ENCODE measurements at regions not wholly inside any gene's neighbourhood (a gene's known extent, or its start where the extent isn't known, plus 50 kb on each side); places are given as distances from the start of the nearest gene placed in this dataset.

GRCh38 chr12:125243811-125244210 is 178.6 kb downstream of the AACS start:
- DNase-seq (no peak), ATAC-seq (no peak)
- no peaks in the 10 kb centered on the region for H3K4me1 ChIP-seq
- peaks cover 0 to 50% (median 4%) of the 10 kb centered on the region in 9 donors for H3K27me3 ChIP-seq
- 69 to 75% (median 71%) methylated on average over 11 of the region's 11 CpGs for WGBS, 4 donors
- no peak overlapping the region for H3K27ac ChIP-seq
- no peaks in the 10 kb centered on the region for H3K36me3 ChIP-seq
- H3K9me3 ChIP-seq, result no peaks in the 10 kb centered on the region
- TF ChIP-seq, protein P1, sequence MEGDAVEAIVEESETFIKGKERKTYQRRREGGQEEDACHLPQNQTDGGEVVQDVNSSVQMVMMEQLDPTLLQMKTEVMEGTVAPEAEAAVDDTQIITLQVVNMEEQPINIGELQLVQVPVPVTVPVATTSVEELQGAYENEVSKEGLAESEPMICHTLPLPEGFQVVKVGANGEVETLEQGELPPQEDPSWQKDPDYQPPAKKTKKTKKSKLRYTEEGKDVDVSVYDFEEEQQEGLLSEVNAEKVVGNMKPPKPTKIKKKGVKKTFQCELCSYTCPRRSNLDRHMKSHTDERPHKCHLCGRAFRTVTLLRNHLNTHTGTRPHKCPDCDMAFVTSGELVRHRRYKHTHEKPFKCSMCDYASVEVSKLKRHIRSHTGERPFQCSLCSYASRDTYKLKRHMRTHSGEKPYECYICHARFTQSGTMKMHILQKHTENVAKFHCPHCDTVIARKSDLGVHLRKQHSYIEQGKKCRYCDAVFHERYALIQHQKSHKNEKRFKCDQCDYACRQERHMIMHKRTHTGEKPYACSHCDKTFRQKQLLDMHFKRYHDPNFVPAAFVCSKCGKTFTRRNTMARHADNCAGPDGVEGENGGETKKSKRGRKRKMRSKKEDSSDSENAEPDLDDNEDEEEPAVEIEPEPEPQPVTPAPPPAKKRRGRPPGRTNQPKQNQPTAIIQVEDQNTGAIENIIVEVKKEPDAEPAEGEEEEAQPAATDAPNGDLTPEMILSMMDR (IDR thresholded peaks at IDR 0.05), result no peak
- TF ChIP-seq POLR2A (IDR thresholded peaks at IDR 0.05), result no peak
- intact Hi-C loops (cut with DNase I), result no loop called here
- no peak overlapping the region for H3K4me3 ChIP-seq

DNA sequence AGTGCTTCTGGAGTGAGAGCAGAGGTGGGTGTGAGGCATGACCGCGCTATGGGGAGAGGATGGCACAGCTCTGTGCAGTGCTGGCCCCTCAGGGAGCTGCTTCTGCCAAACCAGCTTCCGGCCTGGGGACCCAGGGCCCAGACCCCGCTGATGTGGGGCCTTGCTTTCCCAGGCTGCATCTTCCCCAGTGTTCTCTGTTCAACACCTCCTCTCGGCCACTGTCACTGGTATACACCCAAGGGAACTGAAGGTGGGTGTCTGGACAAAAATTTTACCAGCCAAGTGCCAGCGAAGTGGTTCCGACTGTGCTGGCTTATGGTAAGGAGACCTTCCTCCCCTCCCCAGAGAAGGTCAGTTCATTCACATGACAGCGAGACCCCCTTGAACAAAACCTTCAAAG is 179.1 kb downstream of the AACS start:
- ATAC-seq (no peak), DNase-seq (no peak)
- no peak overlapping the region for H3K27ac ChIP-seq
- H3K36me3 ChIP-seq, result no peaks in the 10 kb centered on the region
- no peaks in the 10 kb centered on the region for H3K4me1 ChIP-seq
- 75 to 91% (median 89%) methylated on average over 3 to 8 of the region's 8 CpGs for WGBS, 4 donors
- TF ChIP-seq, protein P1 (IDR thresholded peaks at IDR 0.05), result no peak
- no peak for TF ChIP-seq POLR2A (IDR thresholded peaks at IDR 0.05)
- intact Hi-C loops (cut with DNase I), result no loop called here
- H3K4me3 ChIP-seq, result no peak overlapping the region
- H3K9me3 ChIP-seq, result no peaks in the 10 kb centered on the region
- peaks cover 0 to 56% (median 4%) of the 10 kb centered on the region in 9 donors for H3K27me3 ChIP-seq

DNA sequence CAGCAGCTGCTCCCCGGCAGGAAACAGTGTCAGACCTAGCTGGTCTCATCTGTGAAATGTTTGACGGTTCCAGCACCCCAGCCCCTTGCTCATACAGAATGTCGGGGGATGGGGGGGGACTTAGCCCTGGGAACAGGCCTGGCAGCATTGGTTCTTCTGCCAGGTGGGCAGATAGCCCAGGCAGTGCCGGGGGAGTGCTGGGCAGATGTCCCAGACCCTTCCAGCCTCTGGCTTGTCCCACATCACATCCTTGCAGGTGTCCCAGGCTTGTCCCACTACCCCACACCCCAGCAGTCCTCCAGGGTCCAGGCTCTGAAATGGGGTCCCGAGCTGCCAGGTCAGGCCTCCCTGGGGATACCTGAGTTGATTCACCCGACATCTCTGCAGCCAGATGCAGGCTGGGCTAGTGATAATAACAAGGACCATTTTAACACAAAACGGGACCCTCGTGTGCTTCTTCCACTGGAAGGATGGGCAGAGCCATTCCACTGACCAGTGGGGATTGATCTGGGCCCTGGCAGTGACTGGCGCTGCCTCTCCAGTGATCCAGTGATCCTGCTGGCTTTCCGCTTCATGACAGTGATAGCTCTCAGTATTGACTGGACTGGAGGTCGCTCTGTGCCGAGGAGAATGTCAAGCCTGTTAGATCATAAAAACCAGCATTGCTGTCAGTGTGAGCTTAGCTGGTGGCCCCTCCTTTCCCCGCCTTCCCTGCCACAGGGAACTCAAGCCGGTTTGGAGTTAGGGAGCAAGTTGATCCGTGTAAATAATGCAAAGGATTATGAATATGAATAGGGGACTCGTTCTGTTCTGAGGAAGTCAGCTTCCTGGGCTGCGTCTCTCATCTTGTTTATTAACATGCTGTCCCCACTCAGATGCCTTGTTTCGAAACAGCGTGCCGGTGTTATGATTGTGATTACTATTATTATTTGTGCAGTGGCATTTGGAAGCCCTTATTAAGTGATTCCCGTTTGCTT is 180.6 kb downstream of the AACS start:
- no peak overlapping the region for H3K27ac ChIP-seq
- no peaks in the 10 kb centered on the region for H3K36me3 ChIP-seq
- H3K4me3 ChIP-seq, result no peak overlapping the region
- ATAC-seq (no peak), DNase-seq (no peak)
- no peaks in the 10 kb centered on the region for H3K9me3 ChIP-seq
- TF ChIP-seq, protein P1 (IDR thresholded peaks at IDR 0.05), result no peak
- TF ChIP-seq POLR2A (IDR thresholded peaks at IDR 0.05), result no peak
- WGBS, 4 donors, result 40 to 59% (median 50%) methylated on average over 17 to 21 of the region's 21 CpGs
- no peaks in the 10 kb centered on the region for H3K4me1 ChIP-seq
- intact Hi-C loops (cut with DNase I), result no loop called here
- H3K27me3 ChIP-seq, result peaks cover 0 to 55% (median 4%) of the 10 kb centered on the region in 9 donors

DNA sequence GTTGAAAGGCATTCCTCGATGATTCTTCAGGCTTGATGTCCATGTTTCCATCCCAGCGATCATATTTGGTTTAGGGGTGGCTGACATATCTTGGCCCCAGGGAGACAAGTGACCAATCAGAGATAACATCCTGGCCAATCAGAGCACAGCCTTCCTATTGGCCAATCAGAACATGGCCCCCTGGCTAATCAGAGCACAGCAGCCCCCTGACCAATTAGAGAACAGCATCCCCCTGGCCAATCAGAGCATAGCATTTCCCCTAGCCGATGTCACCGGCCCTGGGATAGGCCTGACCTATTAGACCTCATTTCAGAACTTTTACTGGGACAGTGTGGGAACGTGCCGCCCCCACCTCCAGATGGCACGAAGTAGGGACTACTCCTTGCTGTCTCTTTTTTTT is 182.2 kb downstream of the AACS start:
- Histone ChIP-seq H3K4me3 (no peak overlapping the region), H3K4me1 (no peaks in the 10 kb centered on the region), H3K27ac (no peak overlapping the region), H3K9me3 (no peaks in the 10 kb centered on the region), H3K36me3 (no peaks in the 10 kb centered on the region), H3K27me3 (peaks cover 0 to 46% (median 4%) of the 10 kb centered on the region in 9 donors)
- 89 to 92% (median 91%) methylated on average over 7 of the region's 7 CpGs for WGBS, 4 donors
- intact Hi-C loops (cut with DNase I), result no loop called here
- no peak for DNase-seq
- TF ChIP-seq POLR2A (IDR thresholded peaks at IDR 0.05), result no peak
- TF ChIP-seq, protein P1 (IDR thresholded peaks at IDR 0.05), result no peak
- no peak for ATAC-seq

Measured in heart left ventricle (tissue), 16 donors.